ENCODE measurements at regions not wholly inside any gene's neighbourhood (a gene's known extent, or its start where the extent isn't known, plus 50 kb on each side); places are given as distances from the start of the nearest gene placed in this dataset.

DNA sequence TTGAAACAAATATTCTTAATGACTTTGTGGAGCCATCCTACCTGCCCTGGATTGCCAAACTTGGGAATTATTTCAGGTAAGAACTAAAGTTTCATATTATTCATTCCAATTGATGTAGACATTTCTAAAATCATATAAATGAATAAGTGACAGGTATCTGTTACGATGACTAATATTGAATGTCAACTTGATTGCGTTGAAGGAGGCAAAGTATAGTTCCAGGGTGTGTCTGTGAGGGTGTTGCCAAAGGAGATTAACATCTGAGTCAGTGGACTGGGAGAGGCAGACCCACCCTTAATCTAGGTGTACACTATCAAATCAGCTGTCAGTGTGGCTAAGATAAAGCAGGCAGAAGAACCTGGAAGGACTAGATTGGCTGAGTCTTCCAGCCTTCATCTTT, 1688.4 kb upstream of the CDH9 start:
- Histone ChIP-seq H3K27me3 (ENCODE audit: control insufficient read depth, insufficient read depth, low read length) (no peaks in the 10 kb centered on the region), H3K9me3 (ENCODE audit: control insufficient read depth, insufficient read depth, low read length) (peaks cover 3% of the 10 kb centered on the region), H3K4me3 (ENCODE audit: low read length) (no peak overlapping the region), H3K36me3 (ENCODE audit: control insufficient read depth, insufficient read depth, low read length) (no peaks in the 10 kb centered on the region), H3K27ac (ENCODE audit: low read length) (no peak overlapping the region), H3K4me1 (ENCODE audit: control insufficient read depth, insufficient read depth, low read length) (no peaks in the 10 kb centered on the region)
- Mint-ChIP-seq H3K4me1 (no peaks in the 10 kb centered on the region), H3K4me3 (no peak overlapping the region), H3K36me3 (peaks cover 11% of the 10 kb centered on the region), H3K27ac (no peak overlapping the region), H3K27me3 (ENCODE audit: low read depth in 2 of 2) (no peaks in the 10 kb centered on the region), H3K9me3 (peaks cover 16 to 22% of the 10 kb centered on the region in 2 donors)
- ATAC-seq: no peak
- TF ChIP-seq, protein P1, sequence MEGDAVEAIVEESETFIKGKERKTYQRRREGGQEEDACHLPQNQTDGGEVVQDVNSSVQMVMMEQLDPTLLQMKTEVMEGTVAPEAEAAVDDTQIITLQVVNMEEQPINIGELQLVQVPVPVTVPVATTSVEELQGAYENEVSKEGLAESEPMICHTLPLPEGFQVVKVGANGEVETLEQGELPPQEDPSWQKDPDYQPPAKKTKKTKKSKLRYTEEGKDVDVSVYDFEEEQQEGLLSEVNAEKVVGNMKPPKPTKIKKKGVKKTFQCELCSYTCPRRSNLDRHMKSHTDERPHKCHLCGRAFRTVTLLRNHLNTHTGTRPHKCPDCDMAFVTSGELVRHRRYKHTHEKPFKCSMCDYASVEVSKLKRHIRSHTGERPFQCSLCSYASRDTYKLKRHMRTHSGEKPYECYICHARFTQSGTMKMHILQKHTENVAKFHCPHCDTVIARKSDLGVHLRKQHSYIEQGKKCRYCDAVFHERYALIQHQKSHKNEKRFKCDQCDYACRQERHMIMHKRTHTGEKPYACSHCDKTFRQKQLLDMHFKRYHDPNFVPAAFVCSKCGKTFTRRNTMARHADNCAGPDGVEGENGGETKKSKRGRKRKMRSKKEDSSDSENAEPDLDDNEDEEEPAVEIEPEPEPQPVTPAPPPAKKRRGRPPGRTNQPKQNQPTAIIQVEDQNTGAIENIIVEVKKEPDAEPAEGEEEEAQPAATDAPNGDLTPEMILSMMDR (IDR thresholded peaks at IDR 0.05): no peak
- intact Hi-C loops (cut with micrococcal nuclease): no loop called here
- no peak for DNase-seq
- 93% methylated on average over 2 of the region's 2 CpGs for WGBS (ENCODE audit: insufficient coverage)

DNA sequence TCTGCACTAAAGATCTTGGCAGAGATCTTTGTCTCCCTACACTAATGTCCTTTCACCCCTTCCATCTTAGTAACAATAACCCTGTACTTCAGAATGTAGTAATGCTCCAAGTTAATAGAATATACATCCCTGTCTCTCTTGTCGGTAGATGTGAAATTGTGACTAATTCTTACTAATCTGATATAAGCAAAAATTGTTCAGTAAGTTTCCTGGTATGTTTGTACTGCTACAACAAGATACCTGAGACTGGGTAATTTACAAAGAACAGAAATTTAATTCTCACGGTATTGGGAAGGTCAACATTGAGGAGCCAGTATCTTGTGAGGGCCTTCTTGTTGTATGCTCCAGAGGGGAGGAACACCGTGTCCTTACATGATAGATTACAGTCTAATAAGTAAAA, 1686.6 kb upstream of the CDH9 start:
- intact Hi-C loops (cut with micrococcal nuclease): no loop called here
- Histone ChIP-seq H3K4me3 (ENCODE audit: low read length) (no peak overlapping the region), H3K4me1 (ENCODE audit: control insufficient read depth, insufficient read depth, low read length) (no peaks in the 10 kb centered on the region), H3K9me3 (ENCODE audit: control insufficient read depth, insufficient read depth, low read length) (peaks cover 3% of the 10 kb centered on the region), H3K36me3 (ENCODE audit: control insufficient read depth, insufficient read depth, low read length) (no peaks in the 10 kb centered on the region), H3K27me3 (ENCODE audit: control insufficient read depth, insufficient read depth, low read length) (no peaks in the 10 kb centered on the region), H3K27ac (ENCODE audit: low read length) (no peak overlapping the region)
- TF ChIP-seq, protein P1 (IDR thresholded peaks at IDR 0.05): no peak
- DNase-seq (no peak), ATAC-seq (no peak)
- no peaks in the 10 kb centered on the region for H3K4me1 Mint-ChIP-seq
- WGBS (ENCODE audit: insufficient coverage): 92% methylated on average over 1 of the region's 3 CpGs
- no peaks in the 10 kb centered on the region for H3K27me3 Mint-ChIP-seq (ENCODE audit: low read depth in 2 of 2)
- H3K4me3 Mint-ChIP-seq: no peak overlapping the region
- no peak overlapping the region for H3K27ac Mint-ChIP-seq
- H3K36me3 Mint-ChIP-seq: peaks cover 11% of the 10 kb centered on the region
- H3K9me3 Mint-ChIP-seq: peaks cover 16 to 20% of the 10 kb centered on the region in 2 donors

DNA sequence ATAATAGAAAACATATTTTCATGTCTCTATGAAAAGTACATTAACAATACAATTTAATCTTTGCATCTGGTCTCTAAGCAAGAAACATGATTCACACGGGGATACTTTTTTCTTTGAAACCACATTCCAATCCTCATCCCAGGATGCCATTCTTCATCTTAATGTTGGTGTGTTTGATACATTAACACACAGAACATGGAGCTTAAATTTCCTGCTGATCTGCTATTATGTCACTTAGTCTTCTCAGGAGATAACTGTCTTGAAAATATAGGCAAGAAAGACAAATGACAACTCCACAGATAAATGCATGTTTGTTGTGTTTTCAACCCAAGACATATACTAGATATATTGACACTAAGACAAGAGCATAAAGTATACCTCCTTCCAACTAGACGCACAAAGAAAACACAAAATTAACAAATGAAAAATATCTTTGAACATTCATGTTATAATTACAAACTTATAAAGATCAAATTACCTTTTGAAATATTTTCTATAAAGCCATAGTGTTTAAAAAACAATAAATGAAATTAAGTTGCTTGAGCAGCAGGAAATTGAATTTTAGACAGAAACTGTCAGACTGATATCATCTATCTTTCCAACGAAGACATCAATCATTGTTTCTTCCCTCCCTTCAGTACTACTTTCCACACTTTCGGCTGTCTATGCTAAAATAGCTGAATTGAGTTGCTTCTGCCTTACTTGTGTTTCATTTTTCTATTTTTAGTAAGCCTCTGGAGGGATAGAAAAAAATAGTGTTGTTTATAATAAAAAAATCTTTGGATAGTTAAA, 1676.7 kb upstream of the CDH9 start:
- Histone ChIP-seq H3K4me1 (ENCODE audit: control insufficient read depth, insufficient read depth, low read length) (no peaks in the 10 kb centered on the region), H3K27me3 (ENCODE audit: control insufficient read depth, insufficient read depth, low read length) (no peaks in the 10 kb centered on the region), H3K27ac (ENCODE audit: low read length) (no peak overlapping the region), H3K36me3 (ENCODE audit: control insufficient read depth, insufficient read depth, low read length) (no peaks in the 10 kb centered on the region), H3K9me3 (ENCODE audit: control insufficient read depth, insufficient read depth, low read length) (peaks cover 5% of the 10 kb centered on the region), H3K4me3 (ENCODE audit: low read length) (no peak overlapping the region)
- intact Hi-C loops (cut with micrococcal nuclease): no loop called here
- no peak overlapping the region for H3K27ac Mint-ChIP-seq
- WGBS (ENCODE audit: insufficient coverage): 68% methylated on average over 3 of the region's 4 CpGs
- no peaks in the 10 kb centered on the region for H3K27me3 Mint-ChIP-seq (ENCODE audit: low read depth in 2 of 2)
- H3K4me1 Mint-ChIP-seq: no peaks in the 10 kb centered on the region
- H3K36me3 Mint-ChIP-seq: no peaks in the 10 kb centered on the region
- peaks cover 12 to 13% of the 10 kb centered on the region in 2 donors for H3K9me3 Mint-ChIP-seq
- no peak for ATAC-seq
- H3K4me3 Mint-ChIP-seq: no peak overlapping the region
- no peak for DNase-seq
- TF ChIP-seq, protein P1 (IDR thresholded peaks at IDR 0.05): no peak

DNA sequence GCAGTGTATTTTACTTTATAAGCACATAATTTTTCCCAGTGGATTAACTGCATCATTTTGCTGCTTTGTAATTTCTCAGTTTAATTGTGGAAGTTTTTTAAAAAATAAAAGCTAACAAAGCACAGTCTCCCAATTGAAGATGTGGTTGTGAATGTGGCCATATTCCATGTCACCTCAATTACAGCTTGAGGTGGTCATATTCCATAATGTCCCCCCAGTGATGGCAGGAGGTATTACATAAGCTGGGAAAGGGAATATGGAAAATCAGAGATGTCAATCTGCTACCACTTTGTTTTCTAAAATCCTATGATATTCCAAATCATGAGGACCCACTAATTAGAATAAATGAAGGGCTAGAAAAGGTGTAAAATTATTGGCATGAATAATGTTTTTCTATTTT, 1672.0 kb upstream of the CDH9 start:
- no peaks in the 10 kb centered on the region for H3K9me3 ChIP-seq (ENCODE audit: control insufficient read depth, insufficient read depth, low read length)
- no peak overlapping the region for H3K27ac ChIP-seq (ENCODE audit: low read length)
- no peak overlapping the region for H3K4me3 Mint-ChIP-seq
- no peak for DNase-seq
- H3K36me3 Mint-ChIP-seq: no peaks in the 10 kb centered on the region
- H3K36me3 ChIP-seq (ENCODE audit: control insufficient read depth, insufficient read depth, low read length): no peaks in the 10 kb centered on the region
- H3K27me3 Mint-ChIP-seq (ENCODE audit: low read depth in 2 of 2): no peaks in the 10 kb centered on the region
- H3K27ac Mint-ChIP-seq: no peak overlapping the region
- ATAC-seq: no peak
- no peak overlapping the region for H3K4me3 ChIP-seq (ENCODE audit: low read length)
- intact Hi-C loops (cut with micrococcal nuclease): no loop called here
- TF ChIP-seq, protein P1 (IDR thresholded peaks at IDR 0.05): no peak
- H3K4me1 Mint-ChIP-seq: no peaks in the 10 kb centered on the region
- H3K9me3 Mint-ChIP-seq: peaks cover 17 to 19% of the 10 kb centered on the region in 2 donors
- H3K27me3 ChIP-seq (ENCODE audit: control insufficient read depth, insufficient read depth, low read length): no peaks in the 10 kb centered on the region
- no peaks in the 10 kb centered on the region for H3K4me1 ChIP-seq (ENCODE audit: control insufficient read depth, insufficient read depth, low read length)
